ENCODE measurements at regions not wholly inside any gene's neighbourhood (a gene's known extent, or its start where the extent isn't known, plus 50 kb on each side); places are given as distances from the start of the nearest gene placed in this dataset.

GRCh38 chr13:57340878-57341277, 173.9 kb downstream of the PRR20E start:
- H4K5ac ChIP-seq (ENCODE audit: insufficient read length, low read depth, low read length), result no peak overlapping the region
- no peak overlapping the region for H2BK12ac ChIP-seq (ENCODE audit: low read depth, low read length)
- H3K27me3 ChIP-seq (replicated peaks in 1 of 4; ENCODE audit: control insufficient read depth in 3 of 4, extremely low read depth in 1 of 4, insufficient read depth in 3 of 4, low read length in 3 of 4), result no peaks in the 10 kb centered on the region
- H3K4me2 ChIP-seq (ENCODE audit: insufficient read depth in 1 of 2, low read depth in 2 of 2, low read length in 2 of 2), result no peak overlapping the region
- no peaks in the 10 kb centered on the region for H3K36me3 ChIP-seq (ENCODE audit: control insufficient read depth in 2 of 4, insufficient read depth in 4 of 4, low read length in 3 of 4)
- H3K4ac ChIP-seq (replicated peaks; ENCODE audit: insufficient read length, low read depth, low read length), result no peak overlapping the region
- no peak overlapping the region for H3K23ac ChIP-seq (ENCODE audit: insufficient read length)
- no peak overlapping the region for H2AK5ac ChIP-seq (ENCODE audit: low read depth, low read length)
- no peak overlapping the region for H2BK15ac ChIP-seq (ENCODE audit: low read length)
- H2BK20ac ChIP-seq (ENCODE audit: low read length), result no peak overlapping the region
- CTCF ChIA-PET (ENCODE audit: partially characterized antibody), result no interaction called here
- H4K91ac ChIP-seq (replicated peaks; ENCODE audit: insufficient read length, low read length), result no peak overlapping the region
- no peaks in the 10 kb centered on the region for H3K79me2 ChIP-seq (ENCODE audit: control insufficient read depth in 1 of 2, insufficient read depth in 2 of 2, low read length in 2 of 2)
- H3K9me3 ChIP-seq (ENCODE audit: insufficient read depth in 2 of 2, low read depth in 1 of 2, low read length in 1 of 2), result no peaks in the 10 kb centered on the region
- no peak for DNase-seq (ENCODE audit: low read depth in 1 of 2, low spot score in 2 of 2)
- no peak overlapping the region for H2BK5ac ChIP-seq (ENCODE audit: low read depth, low read length)
- 92% methylated on average over 2 of the region's 2 CpGs; no CpG with 5 or more reads in 1 of the 2 experiments for WGBS, 2 experiments (ENCODE audit: extremely low coverage in 1 of 2, insufficient coverage in 1 of 2, insufficient read length in 1 of 2, insufficient replicate concordance in 2 of 2, low coverage in 1 of 2, low lambda C conversion rate in 2 of 2, missing lambda C conversion rate in 1 of 2)
- H3K79me1 ChIP-seq (ENCODE audit: low read depth, low read length), result no peaks in the 10 kb centered on the region
- no peak overlapping the region for H3K27ac ChIP-seq (ENCODE audit: low read depth, low read length)
- H3K18ac ChIP-seq (ENCODE audit: extremely low read depth, low read length), result no peak overlapping the region
- H3K56ac ChIP-seq (replicated peaks; ENCODE audit: insufficient read length, low read depth, low read length), result no peak overlapping the region
- no peak for FAIRE-seq
- H3K4me1 ChIP-seq (replicated peaks in 1 of 4; ENCODE audit: control insufficient read depth in 3 of 4, insufficient read depth in 4 of 4, low read length in 3 of 4), result no peaks in the 10 kb centered on the region
- no peaks in the 10 kb centered on the region for H4K20me1 ChIP-seq (replicated peaks in 1 of 2; ENCODE audit: control insufficient read depth in 1 of 2, insufficient read depth in 2 of 2, low read length in 2 of 2)
- no peak overlapping the region for H3K9ac ChIP-seq (replicated peaks in 1 of 4; ENCODE audit: extremely low read depth in 1 of 4, low read depth in 3 of 4, low read length in 3 of 4)
- POLR2A ChIA-PET (ENCODE audit: partially characterized antibody), result no interaction called here
- H4K8ac ChIP-seq (ENCODE audit: extremely low read depth, insufficient read depth, low read length), result no peak overlapping the region
- H3K23me2 ChIP-seq (ENCODE audit: low read depth, low read length), result no peaks in the 10 kb centered on the region
- no peak overlapping the region for H3K4me3 ChIP-seq (ENCODE audit: extremely low read depth in 1 of 4, insufficient read depth in 2 of 4, low read depth in 3 of 4, low read length in 4 of 4)
- H3K14ac ChIP-seq (ENCODE audit: insufficient read length), result no peak overlapping the region
- H2AFZ ChIP-seq (ENCODE audit: low read length), result no peak overlapping the region
- no peak overlapping the region for H2BK120ac ChIP-seq (replicated peaks; ENCODE audit: low read depth, low read length)
- TF ChIP-seq ATF2 (IDR thresholded peaks at IDR 0.05; ENCODE audit: low read length) (no peak), JUND (IDR thresholded peaks at IDR 0.05; ENCODE audit: low read length) (no peak)

Data from H1 (cell line).